Middle frontal gyrus (tissue), 1 donor: ENCODE measurements at regions not wholly inside any gene's neighbourhood (a gene's known extent, or its start where the extent isn't known, plus 50 kb on each side); places are given as distances from the start of the nearest gene placed in this dataset.

Source experiments
- DNase-seq: peaks from one replicate; pipeline ENCODE4 v3.0.0-alpha.2; 2015; ENCODE audit warnings: low spot score; ENCODE audit errors: extremely low spot score

DNA sequence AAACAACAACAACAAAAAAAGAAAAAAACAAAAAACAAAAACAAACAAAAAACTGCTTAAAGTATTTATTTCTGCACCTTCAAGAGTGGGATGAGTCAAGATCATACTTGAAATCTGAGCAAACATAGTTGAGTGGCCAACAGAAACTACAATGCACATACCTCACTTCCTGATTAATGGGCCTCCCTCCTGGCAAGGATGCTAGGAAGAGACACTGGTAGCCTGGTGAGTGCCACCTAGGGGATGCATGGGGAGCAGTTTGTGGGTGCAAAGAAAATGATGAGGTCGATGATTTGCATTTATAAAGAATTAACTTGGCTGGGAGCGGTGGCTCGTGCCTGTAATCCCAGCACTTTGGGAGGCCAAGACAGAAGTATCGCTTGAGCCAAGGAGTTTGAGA lies 808.1 kb downstream of the MAFB start:
- DNase-seq, result no peak

DNA sequence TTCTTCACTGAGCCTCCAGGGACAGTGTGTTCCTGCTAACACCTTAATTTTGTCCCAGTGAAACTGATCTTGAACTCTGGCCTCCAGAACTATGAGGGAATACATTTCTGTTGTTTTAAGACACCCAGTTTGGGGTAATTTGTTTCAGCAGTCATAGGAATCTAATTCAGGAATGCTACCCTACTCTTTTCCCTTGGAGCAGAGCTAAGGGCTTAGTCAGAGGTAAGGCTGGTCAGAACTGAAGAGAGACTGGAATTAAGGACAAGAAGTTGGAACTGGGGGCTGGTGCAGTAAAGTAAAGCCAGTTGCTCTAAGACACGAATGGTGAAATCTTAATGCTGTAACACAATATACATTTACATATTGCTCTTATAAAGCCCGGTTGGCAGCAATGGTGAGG lies 809.7 kb downstream of the MAFB start:
- no peak for DNase-seq

DNA sequence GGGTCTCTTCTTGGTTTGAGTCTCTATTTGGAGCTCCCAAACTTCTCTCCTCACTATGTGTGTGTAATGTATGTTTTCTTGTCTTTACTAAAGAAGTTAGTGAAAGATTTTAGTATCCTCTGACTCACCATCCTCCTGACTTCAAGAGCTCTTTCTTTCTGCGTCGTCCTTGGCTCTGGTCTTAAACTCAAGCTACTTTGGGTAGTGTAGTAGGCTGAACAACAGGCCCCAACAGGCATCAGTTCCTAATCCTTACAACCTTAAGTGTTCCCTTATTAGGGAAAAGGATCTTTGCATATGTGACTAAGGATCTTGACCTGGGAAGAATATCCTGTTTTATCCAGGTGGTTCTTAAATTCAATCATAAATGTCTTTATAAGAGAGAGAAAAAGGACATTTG lies 810.2 kb downstream of the MAFB start:
- DNase-seq, result no peak

DNA sequence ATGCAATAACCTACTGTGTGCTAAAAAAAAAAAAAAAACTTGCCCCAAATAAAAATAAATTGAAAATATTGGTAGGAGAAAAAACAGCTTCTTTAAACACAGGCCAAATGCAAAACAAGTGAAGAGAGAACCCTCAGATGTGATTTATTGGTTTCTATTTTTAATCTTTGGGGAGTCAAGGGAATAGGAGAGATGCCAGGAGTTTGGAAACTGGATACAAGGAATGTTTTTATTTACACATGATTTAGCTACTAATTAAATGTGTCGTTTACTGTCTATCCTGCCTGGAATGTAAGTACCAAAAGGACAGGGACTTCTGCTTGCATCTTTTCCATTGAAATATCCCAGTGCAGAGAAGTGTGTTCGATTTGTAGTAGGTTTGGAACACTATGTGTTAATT lies 810.7 kb downstream of the MAFB start:
- DNase-seq, result no peak

DNA sequence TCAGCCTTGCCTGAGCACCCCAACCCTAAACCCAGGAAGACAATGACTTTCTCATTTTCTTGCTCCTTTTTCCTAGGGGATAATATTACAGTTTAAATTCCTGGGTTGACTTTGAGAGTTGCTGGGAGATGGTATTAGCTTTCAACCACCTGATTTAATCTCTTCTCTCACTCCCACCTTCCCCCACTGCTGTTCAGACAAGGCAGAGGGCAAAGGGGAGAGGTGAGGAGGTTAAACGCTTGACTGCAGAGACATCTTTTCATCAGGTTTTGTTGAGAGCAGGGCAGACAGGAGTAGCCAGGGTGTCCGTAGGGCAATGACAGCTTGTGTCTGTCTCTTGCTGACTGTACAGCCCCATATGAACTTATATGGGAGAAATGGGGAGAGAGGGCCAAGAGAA lies 811.2 kb downstream of the MAFB start:
- DNase-seq, result no peak

DNA sequence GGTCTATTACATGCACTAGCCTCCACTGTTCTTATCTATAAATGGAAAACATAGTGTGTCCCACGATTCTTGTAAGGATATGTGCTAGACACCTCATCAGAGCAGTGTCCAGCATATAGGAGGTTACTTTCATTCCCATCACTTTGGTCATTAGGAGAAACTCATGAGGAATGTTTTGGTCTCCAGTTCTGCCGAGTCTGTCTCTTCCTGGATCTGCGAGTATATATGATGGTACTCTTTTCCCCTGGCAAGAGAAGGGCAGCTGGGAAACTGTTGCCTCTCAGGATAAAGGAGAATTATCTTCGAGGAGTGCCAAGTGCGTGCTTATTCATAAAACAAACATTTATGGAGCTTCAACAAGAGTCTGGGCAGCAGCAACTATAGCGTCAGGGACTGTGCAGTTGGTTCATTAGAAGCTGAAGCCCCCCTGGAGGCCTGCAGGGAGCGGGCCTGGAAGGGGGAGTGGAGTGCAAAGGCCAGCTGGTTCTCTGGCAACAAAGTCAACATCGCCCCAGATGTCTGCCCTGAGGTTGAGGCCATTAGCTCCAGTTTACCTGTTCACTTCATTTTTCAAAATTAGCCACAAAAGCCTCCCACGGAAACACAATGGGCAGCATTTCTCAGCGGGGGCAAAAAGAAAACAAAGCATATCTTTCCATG lies 811.9 kb downstream of the MAFB start:
- no peak for DNase-seq

DNA sequence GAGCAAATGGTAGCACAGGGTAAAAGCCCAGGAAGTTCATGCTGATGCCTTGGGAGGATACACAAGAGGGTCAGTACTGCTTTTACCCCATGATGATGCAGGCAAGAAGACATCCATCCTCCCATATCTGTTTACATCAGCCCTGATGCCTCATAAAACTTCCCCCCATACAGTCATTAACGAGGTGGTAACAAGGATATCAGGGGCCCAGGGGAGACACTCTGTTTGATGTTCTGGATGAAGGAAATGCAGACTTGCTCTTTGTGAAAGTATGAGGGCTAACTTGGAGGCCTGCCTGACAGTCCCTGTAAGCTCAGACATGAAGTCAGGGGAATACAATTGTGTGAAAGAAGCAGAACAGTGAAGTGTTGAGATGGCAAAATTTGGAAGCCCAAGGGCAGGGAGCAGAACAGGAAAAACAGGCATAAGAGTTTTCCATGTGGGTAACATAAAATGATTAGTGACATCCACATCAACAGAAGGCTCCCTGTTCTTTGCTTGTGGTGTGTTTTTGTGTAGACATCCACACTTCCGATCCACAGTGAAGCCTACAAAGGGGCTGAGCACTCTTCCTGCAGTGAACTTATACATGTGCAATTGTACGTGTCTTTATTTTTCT lies 813.4 kb downstream of the MAFB start:
- no peak for DNase-seq

DNA sequence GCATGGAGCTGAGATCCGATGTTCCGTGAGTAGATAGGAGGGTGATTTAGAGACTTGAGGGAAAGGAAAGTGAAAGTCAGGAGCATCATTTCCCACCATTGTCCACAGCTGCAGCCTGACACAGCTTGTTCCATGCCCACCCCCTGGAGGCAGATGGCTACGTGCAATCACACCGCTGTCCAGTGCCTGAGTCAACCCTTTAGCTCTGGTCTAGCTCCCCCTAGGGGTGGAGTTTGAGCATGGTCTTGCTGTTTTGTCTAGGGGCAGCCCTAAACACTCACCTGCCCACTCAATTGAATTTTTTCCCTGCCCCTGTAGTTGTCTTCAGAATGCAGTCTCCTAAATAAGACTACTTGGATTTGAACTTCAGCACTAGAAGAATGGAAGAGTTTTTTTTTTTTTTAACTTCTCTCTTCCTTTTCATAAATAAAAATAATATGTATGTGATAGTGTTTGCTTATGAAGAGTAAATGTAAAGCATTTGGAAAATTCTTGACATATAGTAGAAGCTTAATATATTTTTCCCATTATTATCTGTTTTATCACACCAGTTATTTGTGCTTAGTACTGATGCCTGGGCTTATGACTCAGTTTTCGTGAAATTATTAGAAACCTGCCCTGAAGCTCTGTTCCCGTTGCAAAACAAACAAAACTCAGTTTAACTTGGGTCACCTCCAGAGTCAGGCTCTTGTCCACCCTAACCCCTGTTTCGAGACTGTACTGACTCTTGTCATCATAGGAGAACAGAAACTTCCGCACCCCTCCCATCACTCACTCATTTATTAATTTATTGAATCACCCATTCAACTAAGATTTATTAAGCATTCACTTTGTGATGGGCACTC lies 814.8 kb downstream of the MAFB start:
- no peak for DNase-seq

DNA sequence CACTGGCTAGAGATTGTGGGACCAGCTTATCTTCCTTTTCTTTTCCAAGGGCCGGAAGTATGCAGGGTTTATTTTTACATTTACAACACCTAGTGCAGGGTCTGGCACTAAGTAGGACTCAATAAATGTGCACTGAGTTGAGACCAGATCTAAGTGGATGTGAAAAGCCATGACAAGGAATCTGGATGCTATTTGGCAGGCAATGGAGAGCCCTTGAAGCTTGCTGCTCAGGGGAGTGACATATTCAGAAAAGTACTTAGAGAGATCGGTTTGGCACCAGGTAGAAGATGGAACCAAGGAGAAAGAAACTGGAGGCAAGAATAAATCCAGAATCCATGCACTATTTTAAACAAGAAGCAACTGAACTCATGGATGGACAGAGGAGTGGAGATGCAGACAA lies 815.8 kb downstream of the MAFB start:
- no peak for DNase-seq

DNA sequence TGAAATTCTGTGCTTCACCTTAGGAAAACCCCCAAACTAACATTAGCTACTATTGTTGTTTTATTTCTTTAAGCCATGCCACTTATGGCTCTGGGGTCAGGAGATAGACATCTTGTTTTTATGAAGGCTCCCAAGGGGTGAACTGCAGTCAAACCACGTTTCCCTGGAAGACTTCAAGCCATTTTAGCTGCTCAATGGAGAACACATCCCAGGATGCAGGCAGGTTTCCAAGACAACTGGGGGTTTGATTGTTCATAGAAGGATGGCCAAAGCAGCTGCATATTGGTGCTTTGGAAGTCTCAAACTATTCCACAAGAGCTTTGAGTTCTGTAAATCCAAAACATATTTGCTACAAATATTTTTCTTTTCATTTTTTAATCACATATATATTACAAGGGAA lies 818.0 kb downstream of the MAFB start:
- no peak for DNase-seq

DNA sequence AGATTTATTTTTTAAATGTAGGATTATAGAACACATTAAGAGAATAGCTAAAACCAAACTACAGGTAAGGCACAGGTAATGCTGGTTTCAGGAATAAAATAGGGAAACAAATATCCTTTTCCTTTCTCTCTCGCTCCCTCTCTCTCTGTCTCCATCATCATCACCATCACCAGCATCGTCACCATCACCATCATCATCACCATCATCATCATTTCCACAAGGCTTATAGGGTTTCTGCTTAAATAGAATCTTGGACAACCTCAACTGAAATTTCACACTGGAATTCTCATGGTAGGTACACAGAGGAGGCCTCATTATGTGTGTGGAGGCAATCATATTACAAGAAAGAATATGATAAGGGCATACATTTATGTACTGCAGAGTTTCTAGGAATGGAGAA lies 823.6 kb downstream of the MAFB start:
- DNase-seq, result no peak

DNA sequence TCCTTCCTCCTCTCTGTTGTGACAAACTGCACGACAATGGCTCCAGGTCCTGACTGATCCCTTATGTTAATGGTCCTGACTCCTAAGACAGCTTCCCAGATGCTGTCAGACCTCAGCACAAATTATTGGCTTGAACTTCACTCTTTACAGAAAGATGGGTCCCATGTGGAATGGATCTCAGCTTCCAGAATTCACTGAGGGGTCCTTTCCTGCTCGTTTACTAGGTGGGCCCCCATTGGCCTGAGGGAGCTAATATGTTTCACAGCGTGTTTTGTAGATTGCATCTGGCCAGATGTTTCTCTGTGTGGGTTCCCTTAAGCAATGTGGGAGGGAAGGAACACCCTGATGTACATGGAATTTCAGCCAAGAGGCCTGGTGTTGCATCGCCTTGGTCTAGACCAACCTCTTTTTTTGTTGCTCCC lies 826.6 kb downstream of the MAFB start:
- DNase-seq, result no peak

DNA sequence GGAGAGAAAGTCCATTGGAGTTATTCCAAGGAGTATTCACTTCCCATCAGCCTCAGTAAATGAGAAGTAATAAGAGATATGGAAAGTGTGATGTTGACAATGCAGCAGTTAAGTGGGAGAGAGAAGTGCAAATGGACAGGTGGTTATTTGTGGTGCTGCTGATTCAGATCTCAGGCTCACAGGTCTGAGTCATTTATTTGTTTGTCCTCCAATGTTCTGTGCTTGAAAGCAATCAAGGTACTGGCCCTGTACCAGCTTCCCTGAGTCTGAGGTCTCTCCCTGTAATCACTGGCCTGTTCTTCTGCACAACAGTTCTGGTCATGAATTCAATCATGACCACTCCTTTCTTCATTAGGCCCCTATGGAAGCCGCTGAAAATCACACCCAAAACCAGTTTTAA lies 827.7 kb downstream of the MAFB start:
- no peak for DNase-seq

DNA sequence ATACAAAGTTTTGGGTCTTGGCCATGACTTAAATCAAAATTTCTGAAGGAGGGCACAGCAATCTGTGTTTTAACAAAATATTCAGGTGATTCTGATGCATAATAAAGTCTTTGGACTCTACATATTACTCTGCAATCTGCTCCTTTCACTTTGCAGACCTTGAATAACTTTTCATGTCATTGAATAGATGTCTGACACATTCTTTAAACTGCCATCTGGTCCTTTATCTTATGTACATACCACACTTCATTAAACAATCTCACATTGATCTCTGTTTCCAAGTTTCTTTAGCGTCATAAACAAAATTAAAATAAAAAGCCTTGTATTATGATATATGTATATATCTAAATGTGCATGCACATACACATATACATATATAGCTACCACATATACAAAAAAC lies 831.2 kb downstream of the MAFB start:
- DNase-seq, result no peak

DNA sequence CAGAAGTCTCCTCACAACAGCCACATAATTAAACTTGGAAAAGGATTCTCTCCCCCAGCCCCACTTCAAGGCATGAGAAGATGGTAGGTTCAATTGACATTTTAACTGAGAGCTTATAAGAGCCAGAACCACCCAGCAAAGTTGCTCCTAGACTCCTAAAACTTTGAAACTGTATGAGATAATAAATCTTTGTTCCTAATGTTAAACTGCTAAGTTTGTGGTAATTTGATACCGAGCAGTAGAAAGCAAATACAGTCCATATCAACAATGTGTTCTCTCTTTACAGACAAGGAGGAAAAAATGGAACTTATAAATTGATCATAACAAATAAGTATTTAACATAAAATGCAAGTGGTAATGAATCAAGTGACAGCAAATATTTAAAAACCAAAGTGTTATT lies 831.8 kb downstream of the MAFB start:
- no peak for DNase-seq

DNA sequence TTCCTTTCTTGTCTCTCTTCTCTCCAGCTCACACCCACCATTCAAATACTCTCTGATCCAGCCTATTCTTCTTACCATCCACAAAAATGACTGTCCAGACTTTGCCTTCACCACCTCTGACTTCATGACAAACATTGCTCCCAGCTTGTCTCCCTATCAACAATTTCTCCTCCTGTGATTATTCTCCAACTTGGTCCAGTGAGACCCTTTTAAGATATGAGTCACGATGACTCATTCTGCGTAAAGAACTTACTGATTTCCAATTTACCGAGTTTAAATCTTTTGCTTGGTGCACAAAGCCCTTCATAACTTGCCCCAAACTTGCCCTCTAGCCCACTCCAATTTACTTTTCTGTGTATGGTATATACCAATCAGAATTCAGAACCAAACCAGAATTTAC lies 833.2 kb downstream of the MAFB start:
- DNase-seq, result no peak

DNA sequence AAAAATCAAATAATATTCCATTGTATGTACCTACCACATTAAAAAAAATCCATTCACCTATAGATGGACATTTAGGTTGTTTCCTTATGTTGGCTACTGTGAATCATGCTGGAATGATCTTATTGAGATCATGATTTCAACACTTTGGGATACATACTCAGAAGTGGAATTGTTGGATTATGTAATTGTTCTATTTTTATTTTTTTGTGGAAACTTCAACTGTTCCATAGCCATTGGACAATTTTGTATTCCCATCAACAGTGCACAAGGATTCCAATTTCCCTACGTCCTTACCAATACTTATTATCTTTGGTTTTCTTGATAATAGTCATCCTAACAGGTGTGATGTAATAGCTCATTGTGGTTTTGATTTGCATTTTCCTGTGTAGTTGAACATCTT lies 834.0 kb downstream of the MAFB start:
- DNase-seq, result no peak

DNA sequence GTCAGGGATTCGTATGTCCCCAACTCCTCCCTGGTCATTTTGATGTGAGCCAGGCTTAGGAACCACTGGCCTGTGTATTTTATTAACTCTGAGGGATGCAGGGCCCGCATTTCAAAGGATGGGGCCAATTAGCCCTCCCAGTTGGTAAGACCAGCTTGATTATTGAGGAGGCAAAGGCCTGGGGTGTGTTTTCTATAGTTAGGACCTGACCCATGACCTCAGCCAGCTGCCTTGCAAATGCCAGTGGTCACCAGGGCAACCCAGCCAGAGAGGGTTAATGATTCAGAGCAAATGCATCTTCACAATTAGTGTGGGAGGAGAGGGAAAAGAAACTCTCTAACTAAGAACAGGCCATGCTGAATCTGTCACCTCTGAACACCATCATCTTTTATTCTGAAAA lies 835.4 kb downstream of the MAFB start:
- DNase-seq, result no peak

DNA sequence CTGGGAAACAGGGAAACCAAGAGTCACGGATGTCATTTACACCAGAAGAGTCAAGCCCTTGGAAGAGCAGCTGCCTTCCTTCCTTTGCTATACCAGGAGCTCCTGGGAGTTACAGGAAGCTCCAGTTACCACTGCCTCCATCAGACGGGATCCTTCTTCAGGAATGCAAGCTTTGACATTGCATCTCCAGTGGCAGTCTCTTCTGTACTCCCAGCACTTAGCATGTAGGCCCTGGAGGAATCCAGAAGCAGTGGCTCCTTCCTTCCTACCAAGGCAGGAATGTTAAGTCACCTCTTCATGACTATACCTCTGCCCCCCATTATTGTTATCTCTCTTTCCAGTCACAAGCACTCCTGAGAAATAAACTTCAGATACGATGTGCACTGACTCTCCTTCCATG lies 836.0 kb downstream of the MAFB start:
- DNase-seq, result no peak

DNA sequence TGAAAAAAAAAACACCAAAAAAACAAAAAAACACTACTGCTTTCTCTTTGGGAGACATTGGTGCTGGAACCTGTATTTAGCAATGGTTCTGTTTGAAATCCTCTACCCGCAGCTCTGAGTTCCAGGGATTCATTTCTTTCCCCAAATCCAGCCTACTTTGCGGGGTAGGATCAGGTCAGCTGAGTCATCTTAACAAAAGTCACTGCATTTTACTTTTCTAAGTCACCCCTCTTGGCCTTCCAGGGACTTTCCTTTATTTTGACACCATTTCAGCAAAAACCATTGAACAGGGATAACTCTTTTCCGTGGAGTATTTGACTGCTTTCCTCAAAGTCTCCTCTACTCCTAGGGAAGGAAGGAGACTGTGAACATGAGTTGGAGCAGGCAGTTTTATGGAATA lies 837.6 kb downstream of the MAFB start:
- no peak for DNase-seq

DNA sequence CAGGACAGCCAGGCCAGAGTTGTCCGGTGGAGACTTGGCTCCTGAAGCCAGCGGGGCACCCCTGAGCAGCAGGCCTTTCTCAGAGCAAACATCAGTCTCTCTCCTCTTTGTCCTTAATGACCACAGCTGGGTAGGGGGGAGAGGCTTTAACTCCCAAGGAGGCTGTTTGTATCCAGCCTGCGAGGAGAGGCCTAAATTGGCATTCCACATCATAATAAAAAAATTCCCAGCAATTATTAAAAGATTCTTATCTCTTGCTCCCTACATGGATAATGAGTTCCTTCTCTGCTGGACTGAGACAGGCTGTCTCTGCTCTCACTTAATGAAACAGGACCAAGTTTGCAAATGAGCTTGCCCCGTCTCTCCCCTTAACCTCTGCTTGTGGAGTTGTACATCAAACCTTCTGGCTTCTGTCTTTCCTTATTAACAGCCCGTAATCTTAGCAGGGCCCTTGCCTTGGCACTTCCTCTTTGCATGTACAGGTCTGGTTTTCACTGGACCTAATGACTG lies 838.2 kb downstream of the MAFB start:
- no peak for DNase-seq

DNA sequence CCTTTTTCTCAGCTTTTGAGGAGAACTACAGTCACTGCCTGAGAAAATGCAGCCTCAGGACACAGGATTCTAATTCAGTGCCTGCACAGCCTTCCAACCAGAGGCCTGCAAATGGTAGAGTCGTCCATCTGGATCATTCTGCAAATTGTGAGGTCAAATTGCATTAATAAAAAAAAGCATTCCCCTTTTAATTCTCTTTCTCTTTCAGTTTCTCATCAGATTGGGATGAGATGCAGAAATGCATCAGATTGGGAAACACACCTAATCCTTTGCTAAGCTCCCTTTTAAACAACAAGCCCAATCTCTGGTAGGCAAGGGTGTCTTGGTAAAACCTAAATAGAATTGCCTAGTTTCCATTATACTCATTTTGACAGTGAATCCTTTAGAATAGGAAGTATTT lies 838.8 kb downstream of the MAFB start:
- DNase-seq, result no peak

DNA sequence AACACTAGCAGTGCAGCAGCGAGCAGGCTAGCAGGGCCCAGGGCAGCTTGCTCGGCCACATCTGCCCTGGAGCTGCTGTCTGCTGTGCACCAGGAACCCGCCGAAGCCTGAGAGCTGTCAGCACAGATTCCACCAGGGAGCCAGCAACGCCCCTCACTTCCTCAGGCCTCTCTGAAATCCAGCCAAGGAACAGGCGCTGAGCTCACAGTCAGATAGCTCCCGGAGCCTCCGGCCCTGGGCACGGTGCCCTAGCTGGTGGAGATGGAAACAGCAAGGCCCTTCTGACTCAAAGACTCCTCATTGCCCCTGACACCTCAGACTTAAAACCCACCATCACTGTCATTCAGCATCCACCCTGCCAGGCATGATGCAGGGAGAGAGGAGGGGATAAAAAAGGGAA lies 839.4 kb downstream of the MAFB start:
- DNase-seq, result peak; percentile 11
